DMS 273 treated with DMSO at 0.1 percent for 48 hours (cell line): ENCODE measurements at regions not wholly inside any gene's neighbourhood (a gene's known extent, or its start where the extent isn't known, plus 50 kb on each side); places are given as distances from the start of the nearest gene placed in this dataset.

Experiments used
- DNase-seq: peaks from one replicate; lab custom pipeline; 2025; lab: John Stamatoyannopoulos, UW

- DNase-seq = no peak
Measured at GRCh38 chr2:157685572-157685971, 56.9 kb upstream of the ACVR1C start.

- DNase-seq = peak; percentile 40
Measured at GRCh38 chr2:157684940-157685466, 56.3 kb upstream of the ACVR1C start.
